Naive thymus-derived CD4-positive, alpha-beta T cell (primary cell): ENCODE measurements at regions not wholly inside any gene's neighbourhood (a gene's known extent, or its start where the extent isn't known, plus 50 kb on each side); places are given as distances from the start of the nearest gene placed in this dataset.

Experiments used
- ATAC-seq: fragments of 150-1000 bp; cut with Tn5 transposase; 2 replicates; pipeline ENCODE4 v1.10.0; 2021; ENCODE audit warnings: mild to moderate bottlenecking, moderate library complexity
- CTCF ChIA-PET: fragments of 350-600 bp; sonication (Branson Sonifier 250); formaldehyde crosslinking; loops from one replicate; lab custom pipeline; 2021; ENCODE audit warnings: antibody characterized with exemption; lab: Charles Lee
- POLR2A ChIA-PET: fragments of 350-600 bp; sonication (Branson Sonifier 250); formaldehyde crosslinking; loops from one replicate; lab custom pipeline; 2021; ENCODE audit warnings: antibody characterized with exemption, inconsistent platforms; lab: Charles Lee
- DNase-seq, 9 donors: peaks; one replicate each; pipeline versions ENCODE4 v3.0.0 to v3.0.0-alpha.2; 2020 to 2022; ENCODE audit warnings: mixed read lengths in 1 of 9
- H3K27ac ChIP-seq: one replicate; pipeline ENCODE4 v1.7.0; 2013; ENCODE audit warnings: mild to moderate bottlenecking, low read depth, low read length, moderate library complexity
- H3K27me3 ChIP-seq, 2 donors: one replicate each; pipeline ENCODE4 v1.7.0; 2013; ENCODE audit warnings: low read length in 2 of 2, mild to moderate bottlenecking in 2 of 2, moderate library complexity in 2 of 2; ENCODE audit not compliant: control insufficient read depth in 2 of 2, insufficient read depth in 2 of 2
- H3K36me3 ChIP-seq, 3 experiments: 1 replicate in 2 of 3; 2 replicates in 1 of 3; pipeline ENCODE4 v1.7.0; 2013; ENCODE audit warnings: low read length in 3 of 3, mild to moderate bottlenecking in 3 of 3, moderate library complexity in 1 of 3; ENCODE audit not compliant: insufficient read depth in 3 of 3, control insufficient read depth in 2 of 3
- H3K4me1 ChIP-seq, 2 donors: one replicate each; pipeline ENCODE4 v1.7.0; 2013; ENCODE audit warnings: low read length in 2 of 2, mild to moderate bottlenecking in 2 of 2, moderate library complexity in 1 of 2; ENCODE audit not compliant: control insufficient read depth in 2 of 2, insufficient read depth in 2 of 2
- H3K4me3 ChIP-seq: 2 replicates; pipeline ENCODE4 v1.7.0; 2013; ENCODE audit warnings: mild to moderate bottlenecking, low read length
- H3K9me3 ChIP-seq, 3 experiments: 1 replicate in 2 of 3; 2 replicates in 1 of 3; pipeline ENCODE4 v1.7.0; 2013; ENCODE audit warnings: low read length in 3 of 3; ENCODE audit not compliant: control insufficient read depth in 2 of 3
- H3K27ac Mint-ChIP-seq, 9 donors: one replicate each; pipeline ENCODE4 v1.8.0; 2020 to 2022; ENCODE audit warnings: mixed read lengths in 9 of 9, mild to moderate bottlenecking in 8 of 9, moderate library complexity in 5 of 9, inconsistent platforms in 2 of 9
- H3K27me3 Mint-ChIP-seq, 5 donors: one replicate each; pipeline ENCODE4 v1.8.0; 2021 to 2022; ENCODE audit warnings: mixed read lengths in 5 of 5, mild to moderate bottlenecking in 1 of 5
- H3K36me3 Mint-ChIP-seq, 5 donors: one replicate each; pipeline ENCODE4 v1.8.0; 2020 to 2022; ENCODE audit warnings: mixed read lengths in 5 of 5, mild to moderate bottlenecking in 3 of 5, inconsistent platforms in 1 of 5
- H3K4me1 Mint-ChIP-seq, 7 donors: one replicate each; pipeline ENCODE4 v1.8.0; 2020 to 2022; ENCODE audit warnings: mixed read lengths in 7 of 7, mild to moderate bottlenecking in 3 of 7, inconsistent platforms in 1 of 7
- H3K4me3 Mint-ChIP-seq, 10 donors: one replicate each; pipeline ENCODE4 v1.8.0; 2020 to 2022; ENCODE audit warnings: mild to moderate bottlenecking in 10 of 10, mixed read lengths in 10 of 10, moderate library complexity in 6 of 10, inconsistent platforms in 2 of 10
- H3K9me3 Mint-ChIP-seq, 11 donors: one replicate each; pipeline ENCODE4 v1.8.0; 2020 to 2022; ENCODE audit warnings: mixed read lengths in 11 of 11, mild to moderate bottlenecking in 4 of 11, inconsistent platforms in 1 of 11, moderate library complexity in 1 of 11
- intact Hi-C, 2 donors: fragments of 100-400 bp; cut with micrococcal nuclease; formaldehyde crosslinking; loops; one replicate each; pipeline ENCODE4 v1.15.1; 2023

- CTCF ChIA-PET, result no interaction called here
- no peaks in the 10 kb centered on the region for H3K4me1 Mint-ChIP-seq
- Histone ChIP-seq H3K9me3 (no peaks in the 10 kb centered on the region), H3K4me3 (no peak overlapping the region), H3K4me1 (no peaks in the 10 kb centered on the region), H3K36me3 (no peaks in the 10 kb centered on the region), H3K27me3 (no peaks in the 10 kb centered on the region), H3K27ac (no peak overlapping the region)
- DNase-seq, result no peak
- no peaks in the 10 kb centered on the region for H3K36me3 Mint-ChIP-seq
- peaks cover 0 to 14% (median 0%) of the 10 kb centered on the region in 5 donors for H3K27me3 Mint-ChIP-seq
- H3K4me3 Mint-ChIP-seq, result no peak overlapping the region
- H3K27ac Mint-ChIP-seq, result no peak overlapping the region
- POLR2A ChIA-PET, result no interaction called here
- peaks cover 0 to 11% (median 2%) of the 10 kb centered on the region in 11 donors for H3K9me3 Mint-ChIP-seq
- ATAC-seq, result no peak
- intact Hi-C loops, result no loop called here
Observed at GRCh38 chr11:115579181-115579825, 75.1 kb upstream of the CADM1 start.

GRCh38 chr11:115578275-115578674 lies 74.1 kb upstream of the CADM1 start:
- no peaks in the 10 kb centered on the region for H3K36me3 ChIP-seq
- ChIA-PET CTCF (no interaction called here), POLR2A (no interaction called here)
- no peaks in the 10 kb centered on the region for H3K4me1 ChIP-seq
- Mint-ChIP-seq H3K27me3 (peaks cover 0 to 14% (median 0%) of the 10 kb centered on the region in 5 donors), H3K4me1 (no peaks in the 10 kb centered on the region), H3K4me3 (no peak overlapping the region), H3K36me3 (no peaks in the 10 kb centered on the region), H3K27ac (no peak overlapping the region), H3K9me3 (peaks cover 0 to 11% (median 3%) of the 10 kb centered on the region in 11 donors)
- no peak for ATAC-seq
- no peaks in the 10 kb centered on the region for H3K9me3 ChIP-seq
- no peak for DNase-seq
- no peaks in the 10 kb centered on the region for H3K27me3 ChIP-seq
- H3K27ac ChIP-seq, result no peak overlapping the region
- no peak overlapping the region for H3K4me3 ChIP-seq
- intact Hi-C loops, result no loop called here

GRCh38 chr11:115577701-115578100 lies 73.5 kb upstream of the CADM1 start:
- Histone ChIP-seq H3K36me3 (no peaks in the 10 kb centered on the region), H3K27me3 (no peaks in the 10 kb centered on the region), H3K4me3 (no peak overlapping the region), H3K4me1 (no peaks in the 10 kb centered on the region), H3K9me3 (no peaks in the 10 kb centered on the region), H3K27ac (no peak overlapping the region)
- DNase-seq (no peak), ATAC-seq (no peak)
- Mint-ChIP-seq H3K9me3 (peaks cover 0 to 11% (median 4%) of the 10 kb centered on the region in 11 donors), H3K27me3 (peaks cover 0 to 14% (median 0%) of the 10 kb centered on the region in 5 donors), H3K36me3 (no peaks in the 10 kb centered on the region), H3K27ac (no peak overlapping the region), H3K4me1 (no peaks in the 10 kb centered on the region), H3K4me3 (no peak overlapping the region)
- ChIA-PET POLR2A (no interaction called here), CTCF (no interaction called here)
- intact Hi-C loops, result no loop called here

DNA sequence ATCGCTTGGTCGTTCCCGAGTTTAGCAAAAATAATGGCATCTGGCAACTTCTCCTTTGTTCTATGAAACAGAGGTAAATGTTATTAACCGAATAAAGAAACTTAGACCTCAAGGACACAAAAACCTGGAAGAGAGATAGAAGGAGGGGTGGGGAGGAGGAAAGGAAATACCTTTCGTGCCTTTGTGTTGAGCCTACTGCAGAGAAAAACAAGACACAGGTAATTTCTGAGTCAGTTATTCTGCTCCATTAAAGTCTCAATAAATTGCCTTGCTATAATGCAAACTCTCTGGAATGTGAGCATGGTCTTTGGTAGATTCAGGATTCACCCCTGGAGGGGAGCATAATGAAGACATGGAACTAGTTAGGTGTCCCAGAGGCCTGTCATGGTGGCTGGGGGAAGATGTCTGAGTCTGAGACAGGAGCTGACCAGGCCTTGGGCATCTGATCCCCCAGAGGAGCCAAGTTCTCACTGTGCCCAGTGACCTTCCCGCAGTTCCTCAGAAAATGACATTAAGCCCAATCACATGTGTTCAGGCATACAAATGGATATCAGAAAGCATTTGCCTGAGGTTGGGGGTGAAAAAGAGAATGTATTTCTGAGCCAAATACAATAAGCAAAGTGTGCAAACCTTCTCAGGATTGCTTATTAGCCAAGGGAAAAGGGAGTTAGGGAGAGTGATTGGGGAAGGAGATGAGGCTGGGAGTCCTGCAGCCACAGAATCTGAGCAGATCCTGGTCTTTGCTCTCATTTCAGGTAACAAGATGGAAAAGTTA lies 72.6 kb upstream of the CADM1 start:
- Histone ChIP-seq H3K27ac (no peak overlapping the region), H3K4me1 (no peaks in the 10 kb centered on the region), H3K9me3 (no peaks in the 10 kb centered on the region), H3K27me3 (no peaks in the 10 kb centered on the region), H3K4me3 (no peak overlapping the region), H3K36me3 (no peaks in the 10 kb centered on the region)
- peaks cover 0 to 16% (median 8%) of the 10 kb centered on the region in 5 donors for H3K27me3 Mint-ChIP-seq
- ChIA-PET POLR2A (no interaction called here), CTCF (no interaction called here)
- H3K9me3 Mint-ChIP-seq, result peaks cover 0 to 10% (median 6%) of the 10 kb centered on the region in 11 donors
- DNase-seq (no peak), ATAC-seq (no peak)
- H3K4me1 Mint-ChIP-seq, result no peaks in the 10 kb centered on the region
- intact Hi-C loops, result no loop called here
- no peak overlapping the region for H3K27ac Mint-ChIP-seq
- no peaks in the 10 kb centered on the region for H3K36me3 Mint-ChIP-seq
- no peak overlapping the region for H3K4me3 Mint-ChIP-seq

DNA sequence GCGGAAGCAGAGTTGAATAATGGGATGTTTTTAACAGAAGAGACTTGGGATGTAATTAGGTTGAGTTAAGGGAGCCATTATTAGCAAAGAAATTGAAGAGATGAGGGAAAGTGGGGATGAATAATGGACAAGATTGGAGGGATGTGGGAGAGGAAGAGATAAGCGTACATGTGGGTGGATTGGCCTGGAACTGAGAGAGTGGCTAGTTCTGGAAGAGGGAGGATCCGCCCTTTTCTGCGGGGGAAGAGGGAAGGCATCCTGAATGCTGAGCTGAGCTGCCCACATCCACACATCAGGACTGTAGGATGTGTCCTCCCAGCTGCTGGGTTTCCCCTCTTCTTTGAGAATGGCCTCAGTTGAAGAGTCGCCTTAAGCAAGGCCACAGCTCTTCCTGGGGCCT lies 68.3 kb upstream of the CADM1 start:
- H3K9me3 ChIP-seq, result no peaks in the 10 kb centered on the region
- ATAC-seq (no peak), DNase-seq (no peak)
- H3K4me1 ChIP-seq, result no peaks in the 10 kb centered on the region
- H3K27me3 ChIP-seq, result no peaks in the 10 kb centered on the region
- POLR2A ChIA-PET, result no interaction called here
- intact Hi-C loops, result no loop called here
- H3K4me3 ChIP-seq, result no peak overlapping the region
- H3K9me3 Mint-ChIP-seq, result peaks cover 0 to 10% (median 5%) of the 10 kb centered on the region in 11 donors
- H3K36me3 ChIP-seq, result no peaks in the 10 kb centered on the region
- H3K27ac ChIP-seq, result no peak overlapping the region
- peaks cover 0 to 18% (median 9%) of the 10 kb centered on the region in 5 donors for H3K27me3 Mint-ChIP-seq
- no peaks in the 10 kb centered on the region for H3K36me3 Mint-ChIP-seq
- H3K4me3 Mint-ChIP-seq, result no peak overlapping the region
- H3K27ac Mint-ChIP-seq, result no peak overlapping the region
- CTCF ChIA-PET, result no interaction called here
- no peaks in the 10 kb centered on the region for H3K4me1 Mint-ChIP-seq

- CTCF ChIA-PET, result no interaction called here
- no peak overlapping the region for H3K27ac Mint-ChIP-seq
- no peak for ATAC-seq
- no peaks in the 10 kb centered on the region for H3K9me3 ChIP-seq
- H3K36me3 Mint-ChIP-seq, result no peaks in the 10 kb centered on the region
- H3K4me1 Mint-ChIP-seq, result no peaks in the 10 kb centered on the region
- no peak overlapping the region for H3K4me3 Mint-ChIP-seq
- no peak overlapping the region for H3K27ac ChIP-seq
- DNase-seq, result no peak
- POLR2A ChIA-PET, result no interaction called here
- no peaks in the 10 kb centered on the region for H3K4me1 ChIP-seq
- no peaks in the 10 kb centered on the region for H3K27me3 ChIP-seq
- no peak overlapping the region for H3K4me3 ChIP-seq
- H3K27me3 Mint-ChIP-seq, result peaks cover 0 to 15% (median 6%) of the 10 kb centered on the region in 5 donors
- intact Hi-C loops, result no loop called here
- peaks cover 0 to 7% (median 0%) of the 10 kb centered on the region in 11 donors for H3K9me3 Mint-ChIP-seq
- no peaks in the 10 kb centered on the region for H3K36me3 ChIP-seq
Observed at GRCh38 chr11:115566180-115566764, 62.1 kb upstream of the CADM1 start.
